Peyer's patch (tissue), 4 donors: ENCODE measurements at regions not wholly inside any gene's neighbourhood (a gene's known extent, or its start where the extent isn't known, plus 50 kb on each side); places are given as distances from the start of the nearest gene placed in this dataset.
"Not testable (repeated sequence)": the region's sequence is repeated elsewhere in the genome, so short reads cannot be mapped to it uniquely, and the experiment has no call there.

ENCODE experiments used
- DNase-seq, 3 donors: peaks; one replicate each; pipeline ENCODE4 v3.0.0-alpha.2; 2017 to 2019
- H3K27ac ChIP-seq, 4 donors: fragments of 200-600 bp; sonication (generic); one replicate each; pipeline ENCODE4 v1.5.1; 2016 to 2019
- H3K27me3 ChIP-seq, 2 donors: fragments of 200-600 bp; sonication (generic); one replicate each; pipeline ENCODE4 v1.5.1; 2019
- H3K36me3 ChIP-seq, 3 donors: fragments of 200-600 bp; sonication (generic); one replicate each; pipeline ENCODE4 v1.5.1; 2016 to 2019
- H3K4me1 ChIP-seq, 4 donors: fragments of 200-600 bp; sonication (generic); one replicate each; pipeline ENCODE4 v1.5.1; 2016 to 2019
- H3K4me3 ChIP-seq, 4 donors: fragments of 200-600 bp; sonication (generic); 1 replicate in 3 of 4; 2 replicates in 1 of 4; pipeline ENCODE4 v1.5.1; 2016 to 2019; ENCODE audit warnings: mild to moderate bottlenecking in 1 of 4
- H3K9me3 ChIP-seq, 4 donors: fragments of 200-600 bp; sonication (generic); one replicate each; pipeline ENCODE4 v1.5.1; 2016 to 2019; ENCODE audit warnings: mild to moderate bottlenecking in 1 of 4
- POLR2A ChIP-seq, 2 donors: fragments of 450-650 bp; IDR thresholded peaks; one replicate each; pipeline ENCODE4 v1.5.1; 2017; ENCODE audit warnings: antibody characterized with exemption in 2 of 2, mild to moderate bottlenecking in 2 of 2, moderate library complexity in 2 of 2
- TF ChIP-seq, protein P1 (sequence below), 6 experiments: fragments of 450-650 bp in 4 of 6; fragments of 200-600 bp in 2 of 6; sonication (generic) in 1 of 6; IDR thresholded peaks; one replicate each; pipeline ENCODE4 v1.5.1; 2017 to 2019; ENCODE audit warnings: antibody characterized with exemption in 6 of 6, mild to moderate bottlenecking in 3 of 6, moderate library complexity in 1 of 6

DNA sequence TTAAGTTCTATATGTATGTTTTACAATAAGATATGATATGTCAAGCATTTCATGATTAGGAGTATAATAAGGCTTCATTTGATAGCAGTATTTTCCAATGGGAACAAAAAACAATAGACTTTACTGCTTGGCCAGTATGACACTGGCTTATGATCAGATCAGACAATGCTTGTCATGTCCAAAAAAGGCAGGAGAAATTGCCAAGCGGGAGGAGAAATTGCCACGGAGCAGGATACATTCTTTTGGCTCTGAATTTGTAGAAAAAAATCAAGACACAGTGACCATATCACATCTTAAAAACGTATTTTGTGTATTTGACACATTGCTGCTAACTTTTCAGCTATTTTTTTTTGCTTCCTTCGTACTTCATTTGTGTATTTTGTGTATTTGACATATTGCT, 404.1 kb downstream of the CNTNAP4 start:
- Histone ChIP-seq H3K36me3 (no peaks in the 10 kb centered on the region), H3K4me3 (no peak overlapping the region), H3K4me1 (no peaks in the 10 kb centered on the region), H3K27ac (no peak overlapping the region), H3K9me3 (no peaks in the 10 kb centered on the region), H3K27me3 (no peaks in the 10 kb centered on the region)
- DNase-seq, result no peak
- TF ChIP-seq, protein P1, sequence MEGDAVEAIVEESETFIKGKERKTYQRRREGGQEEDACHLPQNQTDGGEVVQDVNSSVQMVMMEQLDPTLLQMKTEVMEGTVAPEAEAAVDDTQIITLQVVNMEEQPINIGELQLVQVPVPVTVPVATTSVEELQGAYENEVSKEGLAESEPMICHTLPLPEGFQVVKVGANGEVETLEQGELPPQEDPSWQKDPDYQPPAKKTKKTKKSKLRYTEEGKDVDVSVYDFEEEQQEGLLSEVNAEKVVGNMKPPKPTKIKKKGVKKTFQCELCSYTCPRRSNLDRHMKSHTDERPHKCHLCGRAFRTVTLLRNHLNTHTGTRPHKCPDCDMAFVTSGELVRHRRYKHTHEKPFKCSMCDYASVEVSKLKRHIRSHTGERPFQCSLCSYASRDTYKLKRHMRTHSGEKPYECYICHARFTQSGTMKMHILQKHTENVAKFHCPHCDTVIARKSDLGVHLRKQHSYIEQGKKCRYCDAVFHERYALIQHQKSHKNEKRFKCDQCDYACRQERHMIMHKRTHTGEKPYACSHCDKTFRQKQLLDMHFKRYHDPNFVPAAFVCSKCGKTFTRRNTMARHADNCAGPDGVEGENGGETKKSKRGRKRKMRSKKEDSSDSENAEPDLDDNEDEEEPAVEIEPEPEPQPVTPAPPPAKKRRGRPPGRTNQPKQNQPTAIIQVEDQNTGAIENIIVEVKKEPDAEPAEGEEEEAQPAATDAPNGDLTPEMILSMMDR (IDR thresholded peaks at IDR 0.05), result no peak
- no peak for TF ChIP-seq POLR2A (IDR thresholded peaks at IDR 0.05)

DNA sequence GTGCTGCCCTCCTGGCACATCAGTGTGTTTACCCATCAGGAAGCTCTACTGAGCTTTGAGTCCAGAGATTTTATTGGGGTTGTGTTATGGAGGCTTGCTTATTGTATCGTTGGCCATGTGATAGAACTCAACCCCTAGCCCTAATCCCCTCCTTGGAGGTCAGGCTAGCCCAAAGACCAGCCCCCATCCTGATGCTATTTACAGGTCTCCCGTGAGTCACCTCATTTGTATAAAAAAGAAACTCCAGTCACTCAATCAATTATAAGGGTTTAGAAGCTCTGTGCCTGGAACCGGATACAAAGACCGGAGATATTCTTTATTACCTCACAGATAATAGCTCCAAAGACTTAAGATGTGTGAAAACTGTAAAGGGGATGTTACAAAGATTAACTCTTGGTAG, 405.9 kb downstream of the CNTNAP4 start:
- H3K27me3 ChIP-seq, result no peaks in the 10 kb centered on the region
- TF ChIP-seq POLR2A (IDR thresholded peaks at IDR 0.05), result no peak
- TF ChIP-seq, protein P1 (IDR thresholded peaks at IDR 0.05), result no peak
- no peaks in the 10 kb centered on the region for H3K9me3 ChIP-seq
- DNase-seq, result no peak
- no peak overlapping the region for H3K4me3 ChIP-seq
- H3K4me1 ChIP-seq, result no peaks in the 10 kb centered on the region
- H3K27ac ChIP-seq, result no peak overlapping the region
- H3K36me3 ChIP-seq, result no peaks in the 10 kb centered on the region

DNA sequence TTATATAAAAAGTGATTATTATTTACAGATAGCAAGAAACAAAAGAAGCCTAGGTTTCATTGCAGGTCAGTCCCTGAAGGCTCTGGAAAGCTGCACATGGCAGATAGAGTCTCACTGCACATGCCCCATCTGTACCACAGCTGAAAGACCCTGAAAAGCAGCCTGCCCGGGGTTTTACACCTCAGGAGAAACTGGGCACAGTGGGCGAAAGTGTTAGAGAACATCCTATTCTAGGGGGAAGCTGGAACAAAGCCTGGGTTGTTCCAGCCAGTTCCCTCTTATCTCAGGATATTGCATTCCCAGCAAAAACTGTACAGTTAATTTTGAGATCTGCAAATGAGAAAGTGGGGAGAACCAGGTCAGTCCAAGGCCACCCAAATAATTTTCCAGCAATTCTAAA, 419.7 kb downstream of the CNTNAP4 start:
- Histone ChIP-seq H3K4me3 (no peak overlapping the region), H3K27me3 (no peaks in the 10 kb centered on the region), H3K4me1 (no peaks in the 10 kb centered on the region), H3K27ac (no peak overlapping the region), H3K36me3 (no peaks in the 10 kb centered on the region), H3K9me3 (no peaks in the 10 kb centered on the region)
- TF ChIP-seq, protein P1 (IDR thresholded peaks at IDR 0.05), result no peak
- no peak for TF ChIP-seq POLR2A (IDR thresholded peaks at IDR 0.05)
- no peak for DNase-seq

DNA sequence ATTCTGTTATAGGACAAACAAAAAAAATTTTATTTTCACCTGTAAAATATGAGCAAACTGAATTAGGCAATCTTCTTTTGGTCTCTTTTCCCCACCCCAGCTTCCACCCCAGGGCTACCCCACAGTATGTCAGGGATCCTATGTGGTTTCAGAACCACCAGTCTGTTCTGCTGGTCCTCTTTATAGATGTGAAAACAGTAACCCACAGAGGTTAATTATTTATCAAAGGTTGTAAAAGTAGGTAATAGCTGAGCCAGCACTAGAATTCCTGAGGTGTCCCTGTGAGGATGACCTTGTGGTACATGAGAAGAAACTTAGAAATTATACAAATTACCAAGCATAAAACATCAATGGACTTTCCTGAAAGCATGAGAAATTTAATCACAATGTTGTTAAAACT, 428.7 kb downstream of the CNTNAP4 start:
- Histone ChIP-seq H3K9me3 (no peaks in the 10 kb centered on the region), H3K27me3 (no peaks in the 10 kb centered on the region), H3K27ac (no peak overlapping the region), H3K4me1 (no peaks in the 10 kb centered on the region), H3K36me3 (no peaks in the 10 kb centered on the region), H3K4me3 (no peak overlapping the region)
- no peak for DNase-seq
- TF ChIP-seq POLR2A (IDR thresholded peaks at IDR 0.05), result no peak
- TF ChIP-seq, protein P1 (IDR thresholded peaks at IDR 0.05), result no peak

DNA sequence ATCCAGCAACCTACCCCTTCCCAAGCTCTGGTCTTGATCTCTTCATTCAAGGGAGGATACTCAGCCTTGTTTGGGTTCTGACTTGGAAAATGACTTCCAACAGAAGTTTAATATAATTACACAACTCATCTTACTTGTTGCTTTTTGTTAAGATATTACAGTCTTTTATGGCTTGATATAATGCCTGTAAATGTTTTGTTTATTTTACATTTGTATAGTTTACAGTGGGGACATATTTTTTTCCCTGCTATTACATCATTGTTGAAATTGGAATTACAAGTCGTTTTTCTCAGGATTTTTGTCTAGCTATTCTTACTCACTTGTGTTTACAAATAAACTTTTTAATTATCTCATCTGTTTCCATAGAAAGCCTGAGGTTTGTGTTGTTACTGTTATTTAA, 436.0 kb downstream of the CNTNAP4 start:
- Histone ChIP-seq H3K27ac (no peak overlapping the region), H3K4me3 (no peak overlapping the region), H3K4me1 (no peaks in the 10 kb centered on the region), H3K27me3 (no peaks in the 10 kb centered on the region), H3K9me3 (no peaks in the 10 kb centered on the region), H3K36me3 (no peaks in the 10 kb centered on the region)
- DNase-seq, result no peak
- TF ChIP-seq, protein P1 (IDR thresholded peaks at IDR 0.05), result no peak
- TF ChIP-seq POLR2A (IDR thresholded peaks at IDR 0.05), result no peak

DNA sequence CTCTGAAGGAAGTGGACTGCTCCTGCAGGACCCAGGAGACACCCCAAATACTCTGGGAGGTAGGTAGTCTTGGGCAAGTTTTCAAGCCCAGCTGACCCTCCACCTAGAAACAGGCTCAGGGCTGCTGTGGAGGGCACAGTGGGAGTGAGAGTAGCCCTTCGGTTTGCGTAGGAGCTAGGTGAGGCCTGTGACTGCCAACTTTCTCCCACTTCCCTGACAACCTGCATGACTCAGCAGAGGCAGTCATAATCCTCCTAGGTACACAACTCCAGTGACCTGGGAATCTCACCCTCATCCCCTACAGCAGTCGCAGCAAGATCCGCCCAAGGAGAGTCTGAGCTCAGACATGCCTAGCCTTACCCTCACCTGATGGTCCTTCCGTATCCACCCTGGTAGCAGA, 439.1 kb downstream of the CNTNAP4 start:
- H3K27me3 ChIP-seq, H3K4me3 ChIP-seq, H3K36me3 ChIP-seq, H3K9me3 ChIP-seq, H3K4me1 ChIP-seq, DNase-seq, H3K27ac ChIP-seq: not testable (repeated sequence)
